Esophagus squamous epithelium (tissue), 4 donors: ENCODE measurements at regions not wholly inside any gene's neighbourhood (a gene's known extent, or its start where the extent isn't known, plus 50 kb on each side); places are given as distances from the start of the nearest gene placed in this dataset.

ENCODE experiments used
- POLR2A ChIP-seq, 4 donors: fragments of 450-650 bp; IDR thresholded peaks; one replicate each; pipeline ENCODE4 v1.6.1; 2017; ENCODE audit warnings: antibody characterized with exemption in 4 of 4, mild to moderate bottlenecking in 4 of 4, moderate library complexity in 3 of 4
- TF ChIP-seq, protein P1 (sequence below), 6 experiments: fragments of 450-650 bp in 4 of 6; fragments of 200-600 bp in 2 of 6; sonication (generic) in 2 of 6; IDR thresholded peaks; one replicate each; pipeline ENCODE4 v1.5.1; 2016 to 2019; ENCODE audit warnings: antibody characterized with exemption in 6 of 6, mild to moderate bottlenecking in 4 of 6, moderate library complexity in 4 of 6

GRCh38 chr18:45518311-45519155 lies 96.7 kb upstream of the SLC14A2 start:
- TF ChIP-seq, protein P1, sequence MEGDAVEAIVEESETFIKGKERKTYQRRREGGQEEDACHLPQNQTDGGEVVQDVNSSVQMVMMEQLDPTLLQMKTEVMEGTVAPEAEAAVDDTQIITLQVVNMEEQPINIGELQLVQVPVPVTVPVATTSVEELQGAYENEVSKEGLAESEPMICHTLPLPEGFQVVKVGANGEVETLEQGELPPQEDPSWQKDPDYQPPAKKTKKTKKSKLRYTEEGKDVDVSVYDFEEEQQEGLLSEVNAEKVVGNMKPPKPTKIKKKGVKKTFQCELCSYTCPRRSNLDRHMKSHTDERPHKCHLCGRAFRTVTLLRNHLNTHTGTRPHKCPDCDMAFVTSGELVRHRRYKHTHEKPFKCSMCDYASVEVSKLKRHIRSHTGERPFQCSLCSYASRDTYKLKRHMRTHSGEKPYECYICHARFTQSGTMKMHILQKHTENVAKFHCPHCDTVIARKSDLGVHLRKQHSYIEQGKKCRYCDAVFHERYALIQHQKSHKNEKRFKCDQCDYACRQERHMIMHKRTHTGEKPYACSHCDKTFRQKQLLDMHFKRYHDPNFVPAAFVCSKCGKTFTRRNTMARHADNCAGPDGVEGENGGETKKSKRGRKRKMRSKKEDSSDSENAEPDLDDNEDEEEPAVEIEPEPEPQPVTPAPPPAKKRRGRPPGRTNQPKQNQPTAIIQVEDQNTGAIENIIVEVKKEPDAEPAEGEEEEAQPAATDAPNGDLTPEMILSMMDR (IDR thresholded peaks at IDR 0.05): no peak
- no peak for TF ChIP-seq POLR2A (IDR thresholded peaks at IDR 0.05)
